Natural killer cell (primary cell): ENCODE measurements at regions not wholly inside any gene's neighbourhood (a gene's known extent, or its start where the extent isn't known, plus 50 kb on each side); places are given as distances from the start of the nearest gene placed in this dataset.

Experiments
- ATAC-seq, 3 donors: fragments of 150-1000 bp in 2 of 3; fragments of 200-7000 bp in 1 of 3; cut with Tn5 transposase; 1 replicate in 1 of 3; 2 replicates in 2 of 3; pipeline ENCODE4 v1.10.0; 2021; ENCODE audit warnings: mild to moderate bottlenecking in 2 of 3, moderate library complexity in 2 of 3
- DNase-seq, 2 donors: peaks; one replicate each; pipeline versions ENCODE4 v3.0.0 to v3.0.0-alpha.2; 2013 to 2021; ENCODE audit warnings: mixed read lengths in 1 of 2
- H3K27ac ChIP-seq: one replicate; pipeline ENCODE4 v1.5.1; 2013; ENCODE audit warnings: mild to moderate bottlenecking, low read length
- H3K27me3 ChIP-seq: one replicate; pipeline ENCODE4 v1.6.1; 2013; ENCODE audit warnings: low read length; ENCODE audit not compliant: control insufficient read depth, insufficient read depth
- H3K36me3 ChIP-seq: one replicate; pipeline ENCODE4 v1.6.1; 2013; ENCODE audit warnings: low read length; ENCODE audit not compliant: control insufficient read depth, insufficient read depth
- H3K4me1 ChIP-seq: one replicate; pipeline ENCODE4 v1.6.1; 2013; ENCODE audit warnings: low read length; ENCODE audit not compliant: control insufficient read depth, insufficient read depth
- H3K4me3 ChIP-seq: one replicate; pipeline ENCODE4 v1.5.1; 2013; ENCODE audit warnings: low read length
- H3K9me3 ChIP-seq: one replicate; pipeline ENCODE4 v1.6.1; 2013; ENCODE audit warnings: low read length; ENCODE audit not compliant: control insufficient read depth, insufficient read depth
- H3K27ac Mint-ChIP-seq, 2 donors: one replicate each; pipeline ENCODE4 v1.8.0; 2022; ENCODE audit warnings: mild to moderate bottlenecking in 2 of 2, mixed read lengths in 2 of 2, moderate library complexity in 1 of 2
- H3K27me3 Mint-ChIP-seq, 2 donors: one replicate each; pipeline ENCODE4 v1.8.0; 2022; ENCODE audit warnings: low read depth in 2 of 2, mixed read lengths in 2 of 2
- H3K36me3 Mint-ChIP-seq: one replicate; pipeline ENCODE4 v1.8.0; 2022; ENCODE audit warnings: mixed read lengths
- H3K4me1 Mint-ChIP-seq, 2 donors: one replicate each; pipeline ENCODE4 v1.8.0; 2022; ENCODE audit warnings: mixed read lengths in 2 of 2
- H3K4me3 Mint-ChIP-seq: one replicate; pipeline ENCODE4 v1.8.0; 2022; ENCODE audit warnings: mild to moderate bottlenecking, moderate library complexity, mixed read lengths
- H3K9me3 Mint-ChIP-seq, 2 donors: one replicate each; pipeline ENCODE4 v1.8.0; 2022; ENCODE audit warnings: mixed read lengths in 2 of 2
- CTCF ChIP-seq: fragments of 200-600 bp; IDR thresholded peaks from one replicate; pipeline ENCODE4 v1.8.0; 2022; ENCODE audit warnings: antibody characterized with exemption
- WGBS: methylation state at CpG from one replicate; pipeline ENCODE4 v1.1.7; 2013; ENCODE audit warnings: missing lambda C conversion rate; ENCODE audit not compliant: insufficient coverage; 5-methylcytosine and 5-hydroxymethylcytosine counted together
- intact Hi-C: fragments of 100-400 bp; cut with micrococcal nuclease; formaldehyde crosslinking; loops from one replicate; pipeline ENCODE4 v1.14.2; 2022

DNA sequence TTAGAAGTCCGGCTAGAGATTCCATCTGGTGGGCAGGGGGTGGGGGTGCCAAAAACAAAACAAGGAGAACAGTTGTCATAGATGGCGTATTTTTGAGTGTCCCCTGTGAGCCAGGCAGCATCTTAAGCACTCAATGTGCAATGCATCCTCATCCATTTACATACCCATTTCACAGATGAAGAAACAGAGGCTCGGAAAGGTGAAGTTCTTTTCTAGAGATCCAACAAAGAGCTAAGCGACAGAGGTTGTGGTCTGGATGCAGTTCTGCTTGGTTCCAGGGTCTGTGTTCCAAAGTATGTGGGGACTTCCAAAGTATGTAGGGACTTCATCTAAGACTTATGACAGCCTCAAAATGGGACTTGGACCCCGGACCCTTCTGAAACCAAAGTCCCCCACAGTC is 277.8 kb downstream of the MN1 start:
- H3K27me3 Mint-ChIP-seq = no peaks in the 10 kb centered on the region
- no peaks in the 10 kb centered on the region for H3K9me3 Mint-ChIP-seq
- H3K4me1 Mint-ChIP-seq = no peaks in the 10 kb centered on the region
- H3K4me3 ChIP-seq = no peak overlapping the region
- intact Hi-C loops = no loop called here
- H3K27me3 ChIP-seq = no peaks in the 10 kb centered on the region
- no peak for TF ChIP-seq CTCF
- H3K36me3 Mint-ChIP-seq = no peaks in the 10 kb centered on the region
- no peaks in the 10 kb centered on the region for H3K36me3 ChIP-seq
- H3K27ac ChIP-seq = no peak overlapping the region
- WGBS = 89% methylated on average over 5 of the region's 5 CpGs
- no peaks in the 10 kb centered on the region for H3K4me1 ChIP-seq
- no peak overlapping the region for H3K27ac Mint-ChIP-seq
- H3K4me3 Mint-ChIP-seq = no peak overlapping the region
- H3K9me3 ChIP-seq = no peaks in the 10 kb centered on the region
- no peak for ATAC-seq
- no peak for DNase-seq

DNA sequence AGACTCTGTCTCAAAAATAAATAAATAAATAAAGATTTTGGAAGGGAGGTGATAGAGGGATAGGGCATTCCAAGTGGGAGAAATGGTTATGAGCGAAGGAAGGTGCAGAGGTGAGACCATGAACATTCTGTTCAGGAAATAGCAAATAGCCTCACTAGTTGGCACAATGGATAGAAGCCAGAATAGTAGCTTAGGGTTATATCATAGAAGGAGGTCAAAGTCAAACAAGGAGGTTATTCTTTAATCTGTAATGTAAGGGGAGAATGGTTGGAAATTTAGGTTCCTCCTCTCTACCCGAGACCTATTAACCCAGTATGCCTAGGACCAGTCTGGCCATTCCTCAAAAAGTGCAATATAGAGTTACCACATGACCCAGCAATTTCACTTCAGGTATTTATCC is 275.8 kb downstream of the MN1 start:
- Histone ChIP-seq H3K4me3 (no peak overlapping the region), H3K27ac (no peak overlapping the region), H3K9me3 (no peaks in the 10 kb centered on the region), H3K27me3 (no peaks in the 10 kb centered on the region), H3K4me1 (no peaks in the 10 kb centered on the region), H3K36me3 (no peaks in the 10 kb centered on the region)
- peaks cover 0 to 3% of the 10 kb centered on the region in 2 donors for H3K27me3 Mint-ChIP-seq
- 77% methylated on average over 2 of the region's 2 CpGs for WGBS
- no peak for ATAC-seq
- no peak overlapping the region for H3K4me3 Mint-ChIP-seq
- no peaks in the 10 kb centered on the region for H3K4me1 Mint-ChIP-seq
- no peaks in the 10 kb centered on the region for H3K36me3 Mint-ChIP-seq
- no peak for TF ChIP-seq CTCF
- intact Hi-C loops = no loop called here
- no peak overlapping the region for H3K27ac Mint-ChIP-seq
- no peak for DNase-seq
- no peaks in the 10 kb centered on the region for H3K9me3 Mint-ChIP-seq

DNA sequence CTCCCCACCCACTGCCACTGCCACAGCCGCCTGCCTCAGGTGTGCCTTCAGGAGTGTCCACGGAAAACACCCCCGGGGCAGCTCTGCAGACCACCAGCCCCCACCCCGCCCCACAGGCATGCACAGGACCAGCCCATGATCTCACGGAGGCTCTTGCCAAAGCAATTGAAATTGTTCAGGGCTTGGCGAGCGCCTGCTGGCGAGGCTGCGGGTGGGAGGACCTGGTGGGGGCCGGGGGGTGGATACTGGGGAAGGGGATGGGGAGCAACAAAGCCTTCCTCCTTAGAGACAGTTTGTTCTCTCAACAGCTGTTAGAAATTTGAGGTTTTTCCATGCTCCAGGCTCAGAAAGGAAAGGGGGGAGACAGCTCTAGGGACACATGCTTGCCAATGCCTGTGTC is 274.7 kb downstream of the MN1 start:
- TF ChIP-seq CTCF = no peak
- no peak overlapping the region for H3K4me3 Mint-ChIP-seq
- ATAC-seq (no peak), DNase-seq (no peak)
- no peak overlapping the region for H3K27ac Mint-ChIP-seq
- no peaks in the 10 kb centered on the region for H3K4me1 Mint-ChIP-seq
- intact Hi-C loops = no loop called here
- H3K36me3 ChIP-seq = no peaks in the 10 kb centered on the region
- no peaks in the 10 kb centered on the region for H3K27me3 ChIP-seq
- no peaks in the 10 kb centered on the region for H3K36me3 Mint-ChIP-seq
- H3K4me1 ChIP-seq = no peaks in the 10 kb centered on the region
- H3K27ac ChIP-seq = no peak overlapping the region
- H3K9me3 ChIP-seq = no peaks in the 10 kb centered on the region
- H3K4me3 ChIP-seq = no peak overlapping the region
- no peaks in the 10 kb centered on the region for H3K9me3 Mint-ChIP-seq
- WGBS = 91% methylated on average over 10 of the region's 10 CpGs
- H3K27me3 Mint-ChIP-seq = peaks cover 0 to 3% of the 10 kb centered on the region in 2 donors

DNA sequence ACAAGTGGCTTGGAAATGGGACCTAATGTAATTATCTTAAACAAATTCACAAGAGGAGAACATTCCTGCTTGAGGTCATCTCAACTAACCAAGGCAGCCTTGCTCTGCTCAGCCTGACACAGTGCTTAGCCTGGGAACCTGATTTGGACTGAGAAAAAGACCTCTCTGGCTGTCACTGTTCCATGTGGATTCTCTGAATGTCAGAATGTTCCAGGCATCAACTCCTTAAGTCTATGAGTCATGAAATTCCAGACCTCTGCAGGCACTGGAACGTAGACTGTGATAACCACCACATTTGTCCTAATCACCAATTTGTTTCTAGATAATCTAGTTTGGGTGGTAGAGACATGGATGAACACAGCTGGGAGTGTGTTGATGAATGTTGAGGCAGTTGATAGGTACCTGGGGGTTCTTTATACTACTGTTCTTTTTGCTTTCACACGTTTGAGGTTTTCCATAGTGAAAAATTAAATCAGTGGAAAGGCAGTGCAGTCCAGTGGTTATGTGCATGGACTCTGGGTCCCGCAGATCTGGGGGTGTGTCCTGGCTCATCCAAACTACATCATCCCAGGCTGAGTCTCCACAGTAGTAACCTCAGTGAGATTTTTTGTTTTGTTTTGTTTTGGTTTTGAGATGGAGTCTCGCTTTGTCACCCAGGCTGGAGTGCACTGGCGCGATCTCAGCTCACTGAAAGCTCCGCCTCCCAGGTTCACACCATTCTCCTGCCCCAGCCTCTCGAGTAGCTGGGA is 269.6 kb downstream of the MN1 start:
- Mint-ChIP-seq H3K4me3 (no peak overlapping the region), H3K36me3 (no peaks in the 10 kb centered on the region), H3K27ac (no peak overlapping the region), H3K9me3 (no peaks in the 10 kb centered on the region), H3K4me1 (no peaks in the 10 kb centered on the region), H3K27me3 (peaks cover 3 to 4% of the 10 kb centered on the region in 2 donors)
- ATAC-seq (no peak), DNase-seq (no peak)
- Histone ChIP-seq H3K4me1 (no peaks in the 10 kb centered on the region), H3K36me3 (no peaks in the 10 kb centered on the region), H3K9me3 (no peaks in the 10 kb centered on the region), H3K27ac (no peak overlapping the region), H3K4me3 (no peak overlapping the region), H3K27me3 (no peaks in the 10 kb centered on the region)
- intact Hi-C loops = no loop called here
- 90% methylated on average over 6 of the region's 8 CpGs for WGBS
- no peak for TF ChIP-seq CTCF
